Left ventricle myocardium inferior (tissue), 1 donor: ENCODE measurements at regions not wholly inside any gene's neighbourhood (a gene's known extent, or its start where the extent isn't known, plus 50 kb on each side); places are given as distances from the start of the nearest gene placed in this dataset.
"Not testable (repeated sequence)": the region's sequence is repeated elsewhere in the genome, so short reads cannot be mapped to it uniquely, and the experiment has no call there.

Experiments
- DNase-seq: peaks from one replicate; pipeline ENCODE4 v3.0.0-alpha.2; 2020
- H3K27ac ChIP-seq: fragments of 200-600 bp; replicated peaks from 2 replicates; pipeline ENCODE4 v1.8.0; 2021
- H3K27me3 ChIP-seq: fragments of 200-600 bp; 2 replicates; pipeline ENCODE4 v1.8.0; 2021; ENCODE audit warnings: low read depth
- H3K36me3 ChIP-seq: fragments of 200-600 bp; 2 replicates; pipeline ENCODE4 v1.8.0; 2021
- H3K4me1 ChIP-seq: fragments of 200-600 bp; 2 replicates; pipeline ENCODE4 v1.8.0; 2021
- H3K4me3 ChIP-seq: fragments of 200-600 bp; 2 replicates; pipeline ENCODE4 v1.8.0; 2021; ENCODE audit warnings: mild to moderate bottlenecking, moderate library complexity
- H3K9me3 ChIP-seq: fragments of 200-600 bp; replicated peaks from 2 replicates; pipeline ENCODE4 v1.8.0; 2021
- CTCF ChIP-seq: fragments of 200-600 bp; IDR thresholded peaks from 2 replicates; pipeline ENCODE4 v1.8.0; 2021; ENCODE audit warnings: antibody characterized with exemption, mild to moderate bottlenecking, borderline replicate concordance
- intact Hi-C: fragments of 100-400 bp; cut with micrococcal nuclease; formaldehyde crosslinking; loops from one replicate; pipeline ENCODE4 v1.11.0; 2022
- donor health status: DM: no; HTN: yes; CAD: no; lungs with severe emphysema.

GRCh38 chr13:44732503-44733098, 156.5 kb upstream of the TSC22D1 start:
- Histone ChIP-seq H3K4me3 (no peak overlapping the region), H3K36me3 (no peaks in the 10 kb centered on the region), H3K9me3 (no peaks in the 10 kb centered on the region), H3K27me3 (no peaks in the 10 kb centered on the region), H3K4me1 (peaks cover 13% of the 10 kb centered on the region), H3K27ac (no peak overlapping the region)
- DNase-seq = no peak
- TF ChIP-seq CTCF = no peak
- intact Hi-C loops = no loop called here

- TF ChIP-seq CTCF = no peak
- no peak overlapping the region for H3K27ac ChIP-seq
- no peaks in the 10 kb centered on the region for H3K27me3 ChIP-seq
- intact Hi-C loops = no loop called here
- no peak for DNase-seq
- no peak overlapping the region for H3K4me3 ChIP-seq
- H3K9me3 ChIP-seq = no peaks in the 10 kb centered on the region
- peaks cover 13% of the 10 kb centered on the region for H3K4me1 ChIP-seq
- no peaks in the 10 kb centered on the region for H3K36me3 ChIP-seq
Measured at GRCh38 chr13:44730851-44731250, 154.7 kb upstream of the TSC22D1 start.

DNA sequence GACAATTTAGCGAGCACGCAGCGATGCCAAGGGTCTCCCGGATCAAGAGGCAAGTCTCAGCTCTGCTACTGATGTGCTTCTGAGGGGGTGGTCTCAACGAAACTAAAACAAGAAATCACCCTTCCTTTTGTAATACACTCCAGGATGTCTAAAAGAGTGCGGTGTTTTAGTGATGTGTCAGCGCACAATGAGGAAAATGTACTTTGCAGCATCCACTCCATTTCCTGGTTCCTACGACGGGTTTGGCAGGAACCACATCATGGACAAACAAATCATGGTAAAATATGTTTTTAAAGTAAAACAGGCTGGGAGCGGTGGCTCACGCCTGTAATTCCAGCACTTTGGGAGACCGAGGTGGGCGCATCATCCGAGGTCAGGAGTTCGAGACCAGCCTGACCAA, 154.0 kb upstream of the TSC22D1 start:
- intact Hi-C loops = no loop called here
- H3K9me3 ChIP-seq = no peaks in the 10 kb centered on the region
- no peak for TF ChIP-seq CTCF
- no peaks in the 10 kb centered on the region for H3K27me3 ChIP-seq
- no peak for DNase-seq
- H3K27ac ChIP-seq = no peak overlapping the region
- no peaks in the 10 kb centered on the region for H3K36me3 ChIP-seq
- peaks cover 13% of the 10 kb centered on the region for H3K4me1 ChIP-seq
- H3K4me3 ChIP-seq = no peak overlapping the region

- intact Hi-C loops, H3K36me3 ChIP-seq, H3K4me3 ChIP-seq, H3K27ac ChIP-seq, DNase-seq, H3K9me3 ChIP-seq, H3K27me3 ChIP-seq, H3K4me1 ChIP-seq: not testable (repeated sequence)
Measured at GRCh38 chr13:44727591-44727990, 151.5 kb upstream of the TSC22D1 start.

GRCh38 chr13:44726778-44727177, 150.6 kb upstream of the TSC22D1 start:
- Histone ChIP-seq H3K36me3 (no peaks in the 10 kb centered on the region), H3K4me1 (no peaks in the 10 kb centered on the region), H3K27ac (no peak overlapping the region), H3K9me3 (peaks cover 14% of the 10 kb centered on the region), H3K4me3 (no peak overlapping the region), H3K27me3 (no peaks in the 10 kb centered on the region)
- intact Hi-C loops = no loop called here
- TF ChIP-seq CTCF = no peak
- no peak for DNase-seq

DNA sequence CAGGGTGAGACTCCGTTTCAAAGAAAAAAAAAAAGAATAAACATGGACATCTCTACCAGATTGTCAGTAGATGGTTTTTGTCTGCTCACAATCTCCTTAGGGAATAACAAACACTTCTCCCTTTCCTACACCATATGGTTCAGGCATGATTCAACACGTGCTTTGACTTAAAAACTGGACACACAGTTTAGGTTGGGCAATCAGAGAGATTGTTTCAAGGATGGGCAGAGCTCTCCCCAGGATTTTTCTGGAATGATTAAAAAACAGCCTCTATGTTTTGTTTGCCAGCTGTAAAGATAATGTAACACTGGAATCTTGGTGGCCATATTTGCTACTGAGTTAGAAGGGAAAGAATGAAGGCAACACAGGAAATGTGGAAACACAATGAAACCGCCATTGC, 150.1 kb upstream of the TSC22D1 start:
- no peak for TF ChIP-seq CTCF

More for the DNA sequence above, 150.1 kb upstream of the TSC22D1 start:
- H3K4me1 ChIP-seq = peaks cover 1% of the 10 kb centered on the region
- no peaks in the 10 kb centered on the region for H3K27me3 ChIP-seq
- no peaks in the 10 kb centered on the region for H3K36me3 ChIP-seq
- H3K9me3 ChIP-seq = peaks cover 18% of the 10 kb centered on the region
- no peak for DNase-seq
- no peak overlapping the region for H3K4me3 ChIP-seq
- intact Hi-C loops = no loop called here
- H3K27ac ChIP-seq = no peak overlapping the region
